Esophagus (tissue), 2 donors: ENCODE measurements at regions not wholly inside any gene's neighbourhood (a gene's known extent, or its start where the extent isn't known, plus 50 kb on each side); places are given as distances from the start of the nearest gene placed in this dataset.
"Not testable (repeated sequence)": the region's sequence is repeated elsewhere in the genome, so short reads cannot be mapped to it uniquely, and the experiment has no call there.

Experiments
- H3K27ac ChIP-seq, 2 donors: one replicate each; pipeline ENCODE4 v1.5.1; 2013; ENCODE audit warnings: low read depth in 2 of 2, mild to moderate bottlenecking in 2 of 2, inconsistent platforms in 1 of 2, low read length in 1 of 2, moderate library complexity in 1 of 2
- H3K27me3 ChIP-seq, 2 donors: one replicate each; pipeline ENCODE4 v1.6.1; 2013; ENCODE audit warnings: low read length in 2 of 2, control low read depth in 1 of 2, mild to moderate bottlenecking in 1 of 2; ENCODE audit not compliant: insufficient read depth in 2 of 2, control insufficient read depth in 1 of 2
- H3K36me3 ChIP-seq, 2 donors: one replicate each; pipeline ENCODE4 v1.6.1; 2013; ENCODE audit warnings: low read length in 1 of 2; ENCODE audit not compliant: control insufficient read depth in 2 of 2, insufficient read depth in 2 of 2
- H3K4me1 ChIP-seq, 2 donors: one replicate each; pipeline ENCODE4 v1.6.1; 2013; ENCODE audit warnings: low read length in 1 of 2; ENCODE audit not compliant: control insufficient read depth in 2 of 2, insufficient read depth in 2 of 2
- H3K4me3 ChIP-seq, 2 donors: one replicate each; pipeline ENCODE4 v1.5.1; 2013; ENCODE audit warnings: low read length in 2 of 2, mild to moderate bottlenecking in 2 of 2, low read depth in 1 of 2, moderate library complexity in 1 of 2
- H3K9me3 ChIP-seq, 2 donors: one replicate each; pipeline ENCODE4 v1.6.1; 2013; ENCODE audit warnings: mild to moderate bottlenecking in 2 of 2, low read depth in 1 of 2, low read length in 1 of 2, moderate library complexity in 1 of 2; ENCODE audit not compliant: control insufficient read depth in 2 of 2, insufficient read depth in 1 of 2
- WGBS, 2 donors: extraction: QIAGEN DNeasy Blood & Tissue Kit; methylation state at CpG; one replicate each; pipeline ENCODE4 v1.1.7; 2013; 5-methylcytosine and 5-hydroxymethylcytosine counted together
- donor health status: healthy with polysubstance abuse.
- donor health status: Bipolar disorder and iron deficiency.

DNA sequence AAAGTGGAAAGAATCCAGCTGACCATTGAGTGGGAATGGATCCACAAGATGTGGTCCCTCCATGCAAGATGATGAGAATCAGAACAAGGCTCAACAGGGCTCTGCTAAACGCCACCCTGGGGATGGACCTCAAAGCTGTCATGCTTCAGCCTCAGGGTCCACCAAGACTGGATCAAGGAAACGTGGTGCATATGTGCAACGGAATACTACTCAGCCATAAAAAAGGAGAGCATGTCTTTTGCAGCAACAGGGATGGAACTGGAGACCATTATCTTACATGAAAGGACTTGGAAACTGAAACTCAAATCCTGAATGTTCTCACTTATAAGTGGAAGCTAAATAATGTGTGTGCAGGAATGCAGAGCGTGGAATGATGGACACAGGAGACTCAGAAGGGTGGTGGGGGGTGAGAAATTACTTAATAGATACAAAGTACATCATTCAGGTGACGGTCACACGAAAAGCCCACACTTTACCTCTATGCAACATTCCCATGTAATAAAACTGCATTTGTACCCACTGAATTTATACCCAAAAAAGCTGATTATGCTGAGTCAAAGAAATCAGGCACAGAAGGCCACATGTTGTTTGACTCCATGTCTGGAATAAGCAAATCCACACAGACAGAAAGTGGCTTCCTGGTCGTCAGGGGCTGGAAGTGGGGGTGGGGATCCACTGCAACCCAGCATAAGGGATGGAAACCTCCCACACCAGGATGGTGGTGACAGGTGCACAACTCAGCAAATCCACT, 116.1 kb downstream of the SHANK2 start:
- Histone ChIP-seq H3K4me3 (no peak overlapping the region), H3K27ac (no peak overlapping the region), H3K9me3 (no peaks in the 10 kb centered on the region), H3K36me3 (no peaks in the 10 kb centered on the region), H3K4me1 (peaks cover 4 to 6% of the 10 kb centered on the region in 2 donors), H3K27me3 (no peaks in the 10 kb centered on the region)
- 84 to 89% methylated on average over 7 of the region's 7 CpGs for WGBS, 2 donors

DNA sequence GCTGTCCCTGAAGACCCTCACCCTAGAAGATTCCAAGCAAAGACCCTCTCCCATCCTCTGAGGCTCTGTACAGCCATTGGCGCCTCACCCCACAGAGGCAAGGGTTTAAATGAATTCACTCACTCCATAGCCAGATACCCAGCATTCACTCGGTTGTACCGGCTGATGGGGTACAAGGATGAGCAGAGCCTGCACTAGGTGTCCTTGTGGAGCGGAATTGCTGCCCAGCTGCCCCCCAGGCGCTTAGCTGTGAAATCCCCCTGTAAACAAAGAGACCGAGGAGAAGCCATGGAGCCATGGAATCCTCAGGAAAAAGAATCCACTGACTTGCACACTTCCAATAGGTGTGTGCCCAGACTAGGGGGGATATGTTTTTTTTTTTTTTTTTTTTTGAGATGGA, 117.3 kb downstream of the SHANK2 start:
- no peak overlapping the region for H3K4me3 ChIP-seq
- no peak overlapping the region for H3K27ac ChIP-seq
- no peaks in the 10 kb centered on the region for H3K36me3 ChIP-seq
- 95 to 97% methylated on average over 6 of the region's 6 CpGs for WGBS, 2 donors
- H3K4me1 ChIP-seq: peaks cover 0 to 4% of the 10 kb centered on the region in 2 donors
- H3K9me3 ChIP-seq: no peaks in the 10 kb centered on the region
- H3K27me3 ChIP-seq: no peaks in the 10 kb centered on the region

DNA sequence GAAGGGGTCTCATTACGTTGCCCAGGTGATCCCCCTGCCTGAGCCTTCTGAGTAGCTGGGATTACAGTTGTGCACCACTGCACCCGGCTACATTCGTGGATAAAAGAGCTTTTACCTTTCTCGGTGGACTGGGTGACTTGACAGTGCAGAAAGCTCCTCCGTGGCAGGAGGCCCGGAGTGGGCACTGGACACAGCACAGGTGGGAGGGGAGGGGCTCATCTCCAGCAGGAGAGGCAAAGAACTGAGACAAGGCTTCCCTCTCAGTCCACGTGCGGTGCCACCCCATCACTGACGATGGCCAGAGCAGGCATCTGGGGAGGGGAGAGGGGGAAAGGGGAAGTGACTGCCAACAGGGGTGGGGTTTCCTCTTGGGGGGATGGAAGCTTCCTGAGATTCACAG, 118.4 kb downstream of the SHANK2 start:
- WGBS, 2 donors: 84 to 85% methylated on average over 9 of the region's 9 CpGs
- no peaks in the 10 kb centered on the region for H3K36me3 ChIP-seq
- H3K27me3 ChIP-seq: no peaks in the 10 kb centered on the region
- H3K4me3 ChIP-seq: no peak overlapping the region
- no peak overlapping the region for H3K27ac ChIP-seq
- H3K4me1 ChIP-seq: peaks cover 0 to 2% of the 10 kb centered on the region in 2 donors
- no peaks in the 10 kb centered on the region for H3K9me3 ChIP-seq

DNA sequence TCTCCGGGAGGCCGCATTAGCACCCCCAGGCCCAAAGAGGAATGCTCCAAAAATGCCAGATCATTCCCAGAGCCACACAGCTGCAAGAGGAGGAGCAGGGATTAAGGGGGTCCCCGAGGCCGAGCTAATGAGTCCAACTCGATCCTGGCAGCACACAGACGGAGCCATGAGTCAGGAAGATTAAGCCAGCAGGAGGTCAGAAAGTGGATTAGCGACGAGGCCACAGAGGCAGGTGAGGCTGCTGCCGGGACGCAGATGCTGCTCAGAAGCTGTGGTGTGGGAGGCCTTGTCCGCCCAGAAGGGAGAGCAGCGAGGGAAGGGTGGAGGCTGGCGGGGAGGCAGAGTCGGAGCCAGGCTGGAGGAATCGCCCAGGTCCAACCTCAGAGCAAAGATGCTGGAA, 120.5 kb downstream of the SHANK2 start:
- peaks cover 0 to 2% of the 10 kb centered on the region in 2 donors for H3K4me1 ChIP-seq
- WGBS, 2 donors: 59 to 68% methylated on average over 15 of the region's 15 CpGs
- no peaks in the 10 kb centered on the region for H3K36me3 ChIP-seq
- H3K27me3 ChIP-seq: no peaks in the 10 kb centered on the region
- no peak overlapping the region for H3K27ac ChIP-seq
- no peak overlapping the region for H3K4me3 ChIP-seq
- no peaks in the 10 kb centered on the region for H3K9me3 ChIP-seq

DNA sequence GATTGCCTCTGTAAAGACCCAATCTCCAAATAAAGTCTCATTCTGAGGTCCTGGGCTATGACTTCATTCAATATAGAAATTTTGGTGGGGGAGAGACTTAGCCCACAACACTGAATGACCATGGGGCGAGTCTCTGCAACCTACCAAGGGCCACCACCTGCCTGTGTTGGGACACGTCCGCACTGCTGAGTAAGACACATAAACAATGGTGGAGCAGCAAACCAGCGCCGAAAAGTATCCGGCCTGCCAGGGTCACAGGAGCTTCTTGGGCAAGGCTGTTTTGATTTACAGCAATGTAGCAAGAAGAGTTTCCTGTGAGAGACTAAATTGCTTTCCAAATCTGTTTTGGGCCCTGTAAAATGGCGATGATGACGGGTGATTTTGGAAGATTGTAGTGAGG, 122.3 kb downstream of the SHANK2 start:
- WGBS, 2 donors: 68 to 81% methylated on average over 8 of the region's 8 CpGs
- H3K27ac ChIP-seq: no peak overlapping the region

DNA sequence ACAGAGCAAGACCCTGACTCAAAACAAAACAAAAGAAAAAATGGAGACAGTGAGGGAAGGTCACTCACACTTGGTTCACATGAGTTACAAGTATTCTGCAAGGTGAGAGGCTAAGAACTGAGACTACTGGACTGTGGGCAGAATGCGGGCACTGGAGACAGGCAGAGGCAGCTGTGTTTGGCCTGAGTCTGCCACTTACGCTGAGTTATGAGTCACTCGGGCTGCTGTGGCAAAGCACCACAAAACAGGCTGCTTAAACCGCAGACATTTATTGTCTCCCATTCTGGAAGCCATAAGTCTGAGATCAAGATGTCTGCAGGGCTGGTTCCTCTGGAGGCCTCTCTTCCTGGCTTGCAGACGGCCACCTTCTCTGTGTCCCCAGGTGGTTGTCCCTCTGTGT, 122.8 kb downstream of the SHANK2 start:
- H3K36me3 ChIP-seq: no peaks in the 10 kb centered on the region
- peaks cover 0 to 2% of the 10 kb centered on the region in 2 donors for H3K4me1 ChIP-seq
- WGBS, 2 donors: 51 to 63% methylated on average over 5 of the region's 5 CpGs
- H3K27ac ChIP-seq: no peak overlapping the region
- H3K4me3 ChIP-seq: no peak overlapping the region
- H3K9me3 ChIP-seq: no peaks in the 10 kb centered on the region
- no peaks in the 10 kb centered on the region for H3K27me3 ChIP-seq

More for the DNA sequence above, 122.3 kb downstream of the SHANK2 start:
- Histone ChIP-seq H3K4me3 (no peak overlapping the region), H3K4me1 (peaks cover 0 to 2% of the 10 kb centered on the region in 2 donors), H3K27me3 (no peaks in the 10 kb centered on the region), H3K9me3 (no peaks in the 10 kb centered on the region), H3K36me3 (no peaks in the 10 kb centered on the region)

DNA sequence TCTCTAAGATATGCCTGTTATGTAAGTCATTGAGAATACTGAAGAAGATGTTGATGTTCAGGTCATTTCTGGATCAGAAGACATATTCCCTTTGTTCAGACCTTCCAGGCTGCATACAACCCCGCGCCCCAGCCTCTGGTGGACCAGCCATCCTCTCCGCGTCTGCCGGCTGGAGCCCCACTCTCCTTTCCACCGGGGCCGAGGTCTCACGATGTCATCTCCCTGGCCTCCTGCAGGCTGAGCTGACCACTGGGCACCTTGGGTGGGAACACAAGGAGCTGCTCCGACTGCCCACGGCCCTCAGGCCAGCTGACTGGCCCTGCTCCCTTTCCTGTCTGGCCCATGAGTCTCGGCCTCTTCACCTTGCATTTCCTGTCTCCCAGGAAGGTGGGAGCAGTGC, 124.6 kb downstream of the SHANK2 start:
- no peak overlapping the region for H3K27ac ChIP-seq
- no peaks in the 10 kb centered on the region for H3K27me3 ChIP-seq
- H3K4me3 ChIP-seq: no peak overlapping the region
- no peaks in the 10 kb centered on the region for H3K36me3 ChIP-seq
- H3K4me1 ChIP-seq: peaks cover 0 to 2% of the 10 kb centered on the region in 2 donors
- H3K9me3 ChIP-seq: no peaks in the 10 kb centered on the region
- WGBS, 2 donors: 88 to 90% methylated on average over 11 of the region's 11 CpGs

DNA sequence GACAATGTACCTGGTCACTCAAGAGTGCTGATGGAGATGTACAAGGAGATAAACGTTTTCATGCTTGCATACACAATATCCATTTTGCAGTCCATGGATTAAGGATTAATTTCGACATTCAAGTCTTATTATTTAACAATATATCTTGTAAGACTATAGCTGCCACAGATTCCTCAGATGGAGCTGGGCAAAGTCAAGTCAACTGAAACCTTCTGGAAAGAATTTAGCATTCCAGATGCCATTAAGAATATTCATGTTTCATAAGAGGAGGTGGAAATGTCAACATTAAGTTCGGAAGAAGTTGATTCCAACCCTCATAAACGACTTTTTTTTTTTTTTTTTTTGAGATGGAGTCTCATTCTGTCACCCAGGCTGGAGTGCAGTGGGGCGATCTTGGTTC, 126.0 kb downstream of the SHANK2 start:
- H3K4me1 ChIP-seq, H3K9me3 ChIP-seq, H3K27me3 ChIP-seq, H3K4me3 ChIP-seq, H3K27ac ChIP-seq, H3K36me3 ChIP-seq: not testable (repeated sequence)
- WGBS, 2 donors: 65 to 68% methylated on average over 5 of the region's 5 CpGs

DNA sequence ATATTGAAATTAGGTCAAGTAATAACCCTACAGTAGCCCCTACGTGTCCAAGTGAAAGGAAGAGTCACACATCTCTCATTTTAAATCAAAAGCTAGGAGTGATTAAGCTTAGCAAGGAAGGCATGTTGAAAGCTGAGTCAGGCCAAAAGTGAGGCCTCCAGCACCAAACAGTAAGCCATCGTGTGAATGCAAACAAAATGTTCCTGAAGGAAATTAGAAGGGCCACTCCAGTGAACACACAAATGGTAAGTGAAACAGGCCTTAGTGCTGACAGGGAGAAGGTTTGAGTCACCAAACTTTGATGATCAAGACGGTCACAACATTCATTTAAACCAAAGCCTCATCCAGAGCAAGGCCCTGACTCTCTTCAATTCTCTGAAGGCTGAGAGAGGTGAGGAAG, 127.2 kb downstream of the SHANK2 start:
- H3K36me3 ChIP-seq: no peaks in the 10 kb centered on the region
- no peaks in the 10 kb centered on the region for H3K9me3 ChIP-seq
- no peak overlapping the region for H3K4me3 ChIP-seq
- H3K27ac ChIP-seq: no peak overlapping the region
- no peaks in the 10 kb centered on the region for H3K27me3 ChIP-seq
- H3K4me1 ChIP-seq: peaks cover 0 to 2% of the 10 kb centered on the region in 2 donors
- 68 to 76% methylated on average over 3 of the region's 3 CpGs for WGBS, 2 donors

DNA sequence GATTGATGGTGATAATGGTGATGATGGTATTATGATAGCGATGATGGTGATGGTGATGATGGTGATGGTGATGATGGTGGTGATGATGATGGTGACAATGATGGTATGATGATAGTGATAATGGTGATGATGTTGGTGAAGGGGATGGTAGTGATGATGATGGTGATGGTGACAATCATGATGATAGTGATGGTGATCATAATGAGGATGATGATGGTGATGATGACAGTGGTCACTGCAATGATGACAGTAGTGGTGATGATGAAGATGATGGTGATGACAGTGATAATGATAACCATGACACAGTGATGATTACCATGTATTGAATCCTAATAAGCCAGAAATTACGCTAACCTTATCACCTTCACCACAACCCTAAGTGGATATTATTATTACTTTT, 128.2 kb downstream of the SHANK2 start:
- no peak overlapping the region for H3K4me3 ChIP-seq
- no peaks in the 10 kb centered on the region for H3K4me1 ChIP-seq
- H3K36me3 ChIP-seq: no peaks in the 10 kb centered on the region
- no peaks in the 10 kb centered on the region for H3K9me3 ChIP-seq
- 95 to 96% methylated on average over 2 of the region's 2 CpGs for WGBS, 2 donors
- H3K27me3 ChIP-seq: no peaks in the 10 kb centered on the region
- no peak overlapping the region for H3K27ac ChIP-seq
